Fibroblast of mammary gland (primary cell): ENCODE measurements at regions not wholly inside any gene's neighbourhood (a gene's known extent, or its start where the extent isn't known, plus 50 kb on each side); places are given as distances from the start of the nearest gene placed in this dataset.

Source experiments
- DNase-seq: peaks from one replicate; pipeline ENCODE4 v3.0.0-alpha.2; 2010; ENCODE audit warnings: low read depth
- H3K4me3 ChIP-seq: 2 replicates; pipeline ENCODE4 v1.5.1; 2011; ENCODE audit warnings: low read depth, mild to moderate bottlenecking, low read length, moderate library complexity; ENCODE audit not compliant: control insufficient read depth
- TF ChIP-seq, protein P1 (sequence below): conservative IDR thresholded peaks from 2 replicates; pipeline ENCODE4 v1.5.1; 2011; ENCODE audit warnings: low read depth, low read length, inconsistent platforms; ENCODE audit not compliant: control insufficient read depth, insufficient read depth

DNA sequence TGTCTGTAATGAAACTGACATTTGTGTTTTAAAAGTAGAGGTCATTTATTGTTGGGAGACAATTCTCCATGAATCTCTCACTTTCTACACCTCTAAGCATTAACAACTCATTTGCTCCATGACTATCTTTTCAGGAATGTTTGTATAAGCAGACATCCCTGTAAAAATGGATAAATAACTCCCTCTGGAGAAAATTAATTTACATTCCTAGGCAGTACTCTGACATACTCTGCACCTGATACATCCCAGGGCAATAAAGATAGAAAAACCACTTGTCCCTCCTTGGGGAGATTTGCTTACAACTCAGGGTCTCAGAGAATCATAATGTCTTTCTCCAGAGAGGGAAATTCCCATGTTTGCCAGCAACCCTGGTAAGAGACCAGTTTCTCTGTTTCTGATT is 1037.7 kb upstream of the SLC39A10 start:
- H3K4me3 ChIP-seq, result no peak overlapping the region
- TF ChIP-seq, protein P1, sequence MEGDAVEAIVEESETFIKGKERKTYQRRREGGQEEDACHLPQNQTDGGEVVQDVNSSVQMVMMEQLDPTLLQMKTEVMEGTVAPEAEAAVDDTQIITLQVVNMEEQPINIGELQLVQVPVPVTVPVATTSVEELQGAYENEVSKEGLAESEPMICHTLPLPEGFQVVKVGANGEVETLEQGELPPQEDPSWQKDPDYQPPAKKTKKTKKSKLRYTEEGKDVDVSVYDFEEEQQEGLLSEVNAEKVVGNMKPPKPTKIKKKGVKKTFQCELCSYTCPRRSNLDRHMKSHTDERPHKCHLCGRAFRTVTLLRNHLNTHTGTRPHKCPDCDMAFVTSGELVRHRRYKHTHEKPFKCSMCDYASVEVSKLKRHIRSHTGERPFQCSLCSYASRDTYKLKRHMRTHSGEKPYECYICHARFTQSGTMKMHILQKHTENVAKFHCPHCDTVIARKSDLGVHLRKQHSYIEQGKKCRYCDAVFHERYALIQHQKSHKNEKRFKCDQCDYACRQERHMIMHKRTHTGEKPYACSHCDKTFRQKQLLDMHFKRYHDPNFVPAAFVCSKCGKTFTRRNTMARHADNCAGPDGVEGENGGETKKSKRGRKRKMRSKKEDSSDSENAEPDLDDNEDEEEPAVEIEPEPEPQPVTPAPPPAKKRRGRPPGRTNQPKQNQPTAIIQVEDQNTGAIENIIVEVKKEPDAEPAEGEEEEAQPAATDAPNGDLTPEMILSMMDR, result no peak
- DNase-seq, result no peak

GRCh38 chr2:194618432-194618831 is 1038.6 kb upstream of the SLC39A10 start:
- no peak overlapping the region for H3K4me3 ChIP-seq
- TF ChIP-seq, protein P1, result no peak
- DNase-seq, result no peak

DNA sequence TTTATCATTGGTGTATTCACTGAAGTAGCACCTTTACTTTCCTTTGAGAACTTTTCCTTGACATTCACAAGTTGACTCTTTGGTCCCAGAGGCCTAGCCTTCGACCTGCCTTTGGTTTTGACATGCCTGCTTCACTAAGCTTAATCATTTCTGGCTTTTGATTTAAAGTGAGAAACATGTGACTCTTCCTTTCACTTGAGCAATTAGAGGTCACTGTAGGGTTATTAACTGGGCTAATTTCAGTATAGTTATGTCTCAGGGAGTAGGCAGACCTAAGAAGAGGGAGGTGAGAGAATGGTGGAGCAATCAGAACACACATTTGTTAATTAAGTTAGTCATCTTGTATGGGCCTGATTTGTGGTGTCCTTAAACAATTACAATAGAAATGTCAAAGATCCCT is 1040.7 kb upstream of the SLC39A10 start:
- no peak for DNase-seq
- TF ChIP-seq, protein P1, result no peak
- no peak overlapping the region for H3K4me3 ChIP-seq

GRCh38 chr2:194610297-194610696 is 1046.7 kb upstream of the SLC39A10 start:
- TF ChIP-seq, protein P1, result no peak

GRCh38 chr2:194603429-194603828 is 1053.6 kb upstream of the SLC39A10 start:
- DNase-seq, result no peak
- no peak overlapping the region for H3K4me3 ChIP-seq
- TF ChIP-seq, protein P1, result no peak

More at GRCh38 chr2:194610297-194610696, 1046.7 kb upstream of the SLC39A10 start:
- DNase-seq, result no peak
- no peak overlapping the region for H3K4me3 ChIP-seq

GRCh38 chr2:194602750-194603149 is 1054.3 kb upstream of the SLC39A10 start:
- H3K4me3 ChIP-seq, result no peak overlapping the region
- TF ChIP-seq, protein P1, result no peak
- DNase-seq, result no peak

- TF ChIP-seq, protein P1, result no peak
- H3K4me3 ChIP-seq, result no peak overlapping the region
- no peak for DNase-seq
Observed at GRCh38 chr2:194591192-194591591, 1065.8 kb upstream of the SLC39A10 start.
